Activated effector memory CD4-positive, alpha-beta T cell treated with anti-CD3 and anti-CD28 coated beads, Interleukin-2, amount 50 U/mL, for 16 hours (primary cell): ENCODE measurements at regions not wholly inside any gene's neighbourhood (a gene's known extent, or its start where the extent isn't known, plus 50 kb on each side); places are given as distances from the start of the nearest gene placed in this dataset.

Experiments used
- DNase-seq: peaks from one replicate; pipeline ENCODE4 v3.0.0-alpha.2; 2020

DNA sequence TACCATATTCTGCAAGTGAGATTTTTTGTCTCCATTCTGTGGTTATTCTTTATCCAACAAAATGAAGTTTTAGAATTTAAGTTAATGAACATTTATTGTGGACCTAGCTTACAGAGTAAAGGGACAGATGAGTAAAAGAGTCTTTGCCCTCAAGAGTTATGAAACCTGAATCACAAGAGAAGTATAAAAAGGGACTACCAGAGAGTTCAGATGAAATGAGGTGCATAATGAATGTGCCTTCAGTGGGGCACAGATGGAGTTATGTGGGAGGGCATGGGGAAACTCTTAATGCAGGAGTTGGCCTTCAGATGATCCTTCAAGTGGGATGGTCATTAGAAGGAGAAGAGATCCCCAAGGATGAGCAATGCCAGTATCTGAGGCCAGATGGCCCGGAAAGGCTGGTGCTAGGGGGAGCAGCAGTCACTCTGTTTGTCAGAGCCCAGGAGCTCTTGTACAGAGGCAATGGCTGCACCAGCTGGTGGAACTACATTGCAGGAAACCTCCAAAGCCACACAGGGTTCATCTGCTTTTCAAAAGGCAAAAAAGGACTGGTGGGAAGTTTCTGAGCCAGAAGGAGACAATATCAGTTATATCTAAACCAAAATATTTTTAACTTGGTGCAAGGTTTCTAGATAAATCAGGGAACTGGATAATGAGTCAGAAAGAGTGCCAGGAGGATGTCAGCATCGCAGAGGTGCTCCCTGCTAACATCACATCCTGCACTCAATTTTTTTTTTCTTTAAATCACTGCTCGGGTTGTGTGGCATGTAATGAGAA is 162.0 kb downstream of the KLF6 start:
- DNase-seq = no peak

DNA sequence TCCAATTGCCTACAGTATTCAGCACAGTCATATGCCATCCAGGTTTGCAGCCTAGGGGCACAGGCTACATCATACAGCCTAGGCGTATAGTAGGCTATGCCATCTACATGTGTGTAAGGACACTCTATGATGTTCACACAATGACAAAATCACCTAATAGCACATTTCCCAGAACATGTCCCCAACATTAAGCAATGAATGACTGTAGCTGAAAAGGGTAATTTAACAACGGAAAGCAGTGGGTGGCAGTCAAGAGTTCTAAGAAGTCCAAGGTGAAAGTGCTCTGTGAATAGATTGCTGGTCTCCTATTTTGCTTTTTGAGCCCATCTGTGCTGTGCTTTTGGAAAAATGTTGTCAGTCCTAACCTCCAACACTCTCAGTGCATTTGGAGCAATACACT is 162.6 kb downstream of the KLF6 start:
- no peak for DNase-seq

DNA sequence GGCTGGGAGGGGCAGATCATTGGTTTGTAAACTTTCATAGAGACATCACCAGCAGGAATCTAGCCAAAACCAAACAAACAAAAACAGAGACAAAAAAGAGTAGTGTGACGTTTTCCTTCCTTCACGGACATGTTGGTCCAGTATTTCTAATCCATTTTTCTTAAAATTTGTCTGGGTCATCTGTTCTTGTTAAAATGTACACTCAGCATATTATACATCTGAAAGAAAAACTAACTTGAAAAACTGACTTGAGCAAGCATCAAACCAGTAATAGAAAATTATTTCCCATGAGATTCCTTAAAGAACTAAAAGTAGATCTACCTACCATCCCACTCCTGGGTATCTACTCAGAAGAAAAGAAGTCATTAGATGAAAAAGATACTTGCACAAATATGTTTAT is 164.2 kb downstream of the KLF6 start:
- DNase-seq = no peak

DNA sequence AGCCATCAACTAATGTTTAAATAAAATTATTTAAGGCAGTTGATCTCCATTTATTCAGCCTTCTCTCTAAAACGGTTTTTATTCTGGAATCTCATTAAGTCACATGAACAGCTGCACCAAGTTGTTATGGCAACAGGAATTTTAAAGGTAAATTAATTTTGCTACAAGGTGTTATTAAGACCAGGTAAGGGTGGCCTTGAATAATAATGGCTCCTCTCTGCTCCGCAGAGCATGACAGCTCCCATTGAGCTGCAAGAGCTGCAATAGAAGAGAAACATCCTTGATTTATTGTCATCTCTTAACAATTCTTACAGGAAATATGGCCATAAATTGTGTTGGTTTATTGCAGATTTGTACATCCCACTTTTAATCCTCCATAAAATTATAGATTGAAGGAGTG is 165.8 kb downstream of the KLF6 start:
- no peak for DNase-seq

DNA sequence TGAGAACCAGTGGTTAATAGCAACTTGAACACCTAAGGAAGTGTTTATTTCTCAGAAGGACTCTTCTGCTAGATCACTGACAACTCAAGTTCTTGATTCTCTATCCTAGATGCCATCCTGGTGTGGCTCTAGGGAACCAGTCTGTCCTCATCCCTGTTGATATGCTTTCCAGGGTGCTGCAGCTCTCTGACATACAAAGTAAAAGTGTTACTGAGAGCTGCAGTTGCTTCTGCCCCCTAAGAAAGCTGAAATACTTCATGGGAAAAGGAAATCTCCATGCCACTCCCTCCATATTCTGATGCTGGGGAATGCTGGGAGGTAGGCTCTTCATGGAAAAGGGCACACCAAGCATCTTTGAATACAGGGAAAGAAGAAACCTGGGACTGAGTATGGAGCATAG is 168.1 kb downstream of the KLF6 start:
- no peak for DNase-seq

DNA sequence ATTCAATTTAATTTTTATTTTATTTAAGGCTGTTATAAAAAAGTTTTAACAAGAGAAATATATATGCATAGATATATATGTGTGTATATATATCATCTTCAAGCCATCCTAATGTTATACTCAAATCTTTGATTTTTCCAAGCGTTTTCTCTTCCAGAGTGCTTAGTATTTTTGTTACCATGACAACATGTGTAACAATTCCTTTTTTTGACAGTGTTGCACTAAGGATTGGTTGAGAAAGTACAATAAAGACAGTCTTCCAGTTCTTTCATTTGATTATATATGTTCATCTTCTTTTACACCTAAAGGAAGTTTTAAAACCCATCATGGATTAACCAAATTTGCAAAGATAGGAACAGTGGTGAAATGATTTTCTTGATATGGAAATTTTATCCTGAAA is 171.7 kb downstream of the KLF6 start:
- no peak for DNase-seq

DNA sequence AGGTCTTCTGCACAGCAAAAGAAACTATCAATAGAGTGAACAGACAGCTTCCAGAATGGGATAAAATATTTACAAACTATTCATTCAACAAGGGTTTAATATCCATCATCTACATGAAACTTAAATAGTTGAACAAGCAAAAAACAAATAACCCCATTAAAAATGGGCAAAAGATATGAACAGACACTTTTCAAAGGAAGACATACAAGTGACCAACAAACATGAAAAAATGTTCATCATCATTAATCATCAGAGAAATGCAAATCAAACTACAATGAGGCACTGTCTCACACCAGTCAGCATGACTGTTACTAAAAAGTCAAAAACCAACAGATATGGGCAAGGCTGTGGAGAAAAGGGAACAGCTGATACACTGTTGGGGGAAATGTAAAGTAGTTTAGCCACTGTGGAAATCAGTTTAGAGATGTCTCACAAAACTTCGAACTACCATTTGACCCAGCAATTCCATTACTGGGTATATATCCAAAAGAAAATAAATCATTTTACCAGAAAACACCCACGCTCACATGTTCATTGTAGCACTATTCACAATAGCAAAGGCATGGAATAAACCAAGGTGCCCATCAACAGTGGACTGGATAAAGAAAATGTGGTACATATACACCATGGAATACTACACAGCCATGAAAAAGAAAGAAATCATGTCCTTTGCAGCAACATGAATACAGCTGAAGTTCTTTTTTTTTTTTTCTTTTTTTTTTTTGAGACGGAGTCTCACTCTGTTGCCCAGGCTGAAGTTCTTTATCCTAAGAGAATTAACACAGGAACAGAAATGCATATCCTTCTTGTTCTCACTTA is 172.6 kb downstream of the KLF6 start:
- no peak for DNase-seq

DNA sequence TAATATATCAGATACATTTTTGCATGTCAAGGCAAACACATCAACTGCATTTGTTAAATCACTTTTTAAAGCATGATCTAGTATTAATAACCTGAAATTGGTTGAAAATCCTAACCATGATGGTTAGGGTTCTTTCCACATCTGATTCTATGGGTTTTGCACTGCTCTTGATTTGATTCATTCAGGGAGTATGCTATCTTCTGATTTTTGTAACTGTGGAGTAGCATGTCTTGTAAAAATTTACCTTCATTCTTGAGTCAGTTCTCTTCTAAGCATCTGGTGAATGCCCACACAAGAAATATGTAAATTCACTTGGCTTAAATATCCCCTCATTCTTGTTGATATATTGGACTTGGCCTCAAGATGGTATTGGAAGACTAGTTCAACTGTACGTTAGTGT is 178.7 kb downstream of the KLF6 start:
- no peak for DNase-seq

DNA sequence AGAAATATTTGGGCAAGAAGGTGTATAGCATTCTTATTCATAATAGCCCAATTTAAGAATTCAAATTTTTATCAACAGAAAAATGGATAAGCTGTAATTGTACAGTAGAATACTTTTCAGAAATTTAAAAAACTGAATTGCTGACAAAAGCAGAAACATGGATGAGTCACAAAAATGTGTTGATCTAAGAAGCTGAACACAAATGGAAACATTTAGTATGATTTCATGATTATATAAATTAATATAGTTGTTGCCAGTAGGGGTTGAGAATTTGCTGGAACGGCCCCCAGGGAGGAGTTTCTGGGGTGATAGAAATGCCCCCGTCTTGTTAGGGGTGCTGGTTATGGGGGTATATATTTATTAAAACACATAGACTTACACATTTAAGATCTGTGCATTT is 179.1 kb downstream of the KLF6 start:
- no peak for DNase-seq

DNA sequence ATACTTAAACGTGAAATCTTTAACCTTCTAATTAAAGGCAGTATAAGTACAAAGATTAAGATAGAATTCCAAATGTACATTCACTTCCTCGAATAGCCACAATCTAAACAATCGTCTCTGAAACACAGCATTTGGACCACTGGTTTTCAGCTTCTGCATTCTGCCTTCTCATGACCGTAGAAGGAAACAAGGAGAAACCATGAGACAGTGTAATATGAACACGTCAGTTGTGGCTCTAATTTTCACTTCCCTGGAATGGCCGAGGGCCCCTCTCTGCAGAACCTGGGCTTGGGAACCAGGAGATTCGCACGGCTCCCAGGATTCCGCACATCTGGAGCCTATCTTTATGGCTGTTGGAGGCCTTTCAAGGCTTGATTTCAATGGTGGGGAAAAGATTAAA is 189.3 kb downstream of the KLF6 start:
- no peak for DNase-seq

DNA sequence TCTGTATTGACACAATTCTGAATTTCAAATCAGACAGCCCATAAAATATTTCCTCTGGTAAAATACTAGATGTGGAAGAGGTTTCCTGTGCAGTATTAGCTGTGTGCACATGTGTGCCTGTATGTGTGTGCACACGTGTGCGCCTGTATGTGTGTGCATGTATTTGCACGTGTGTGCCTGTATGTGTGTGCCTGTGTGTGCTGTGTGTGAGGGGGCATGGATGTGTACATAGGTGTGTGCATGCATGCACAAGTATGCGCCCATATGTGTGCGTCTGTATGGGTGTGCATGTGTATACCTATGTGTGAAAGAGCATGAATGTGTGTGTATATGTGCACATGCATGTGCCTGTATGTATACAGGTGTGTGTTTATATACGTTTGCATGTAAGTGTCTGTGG is 191.4 kb downstream of the KLF6 start:
- DNase-seq = no peak

DNA sequence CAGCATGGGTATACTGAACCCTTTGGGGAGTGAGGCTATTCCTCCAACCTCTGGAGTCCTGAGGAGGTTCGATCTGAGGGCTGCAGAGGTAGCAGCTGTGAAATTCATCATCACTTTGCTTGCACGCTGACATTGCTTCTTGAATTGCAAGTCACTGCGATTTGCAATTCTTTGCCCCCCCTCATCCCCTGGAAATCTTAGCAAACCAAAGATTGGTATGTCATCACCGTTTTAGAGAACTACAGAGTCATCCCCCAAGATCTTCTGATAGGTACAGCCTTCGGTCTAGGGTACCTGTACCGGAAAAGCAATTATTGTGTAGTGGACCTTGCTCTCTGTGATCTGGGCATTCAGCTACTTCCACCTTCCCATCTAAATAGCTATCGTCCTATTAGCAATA is 192.6 kb downstream of the KLF6 start:
- no peak for DNase-seq

DNA sequence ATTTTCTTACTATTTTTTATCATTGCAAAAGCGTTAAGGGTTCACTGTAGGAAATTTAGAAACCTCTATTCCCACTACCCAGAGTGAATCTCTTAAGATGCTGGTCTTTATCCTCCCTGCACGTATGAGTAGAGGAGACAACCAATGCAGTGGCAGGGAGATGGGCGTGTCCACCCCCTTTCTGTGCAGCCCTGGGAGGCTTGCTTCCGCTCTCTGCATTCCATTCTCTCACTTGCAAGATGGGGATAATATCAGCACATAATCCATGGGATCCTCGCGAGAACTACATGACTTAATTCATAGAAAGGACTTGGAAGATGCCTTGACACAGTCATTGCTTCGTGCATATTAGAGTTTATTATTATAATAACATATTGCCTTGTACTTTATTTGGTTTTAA is 196.2 kb downstream of the KLF6 start:
- DNase-seq = no peak

DNA sequence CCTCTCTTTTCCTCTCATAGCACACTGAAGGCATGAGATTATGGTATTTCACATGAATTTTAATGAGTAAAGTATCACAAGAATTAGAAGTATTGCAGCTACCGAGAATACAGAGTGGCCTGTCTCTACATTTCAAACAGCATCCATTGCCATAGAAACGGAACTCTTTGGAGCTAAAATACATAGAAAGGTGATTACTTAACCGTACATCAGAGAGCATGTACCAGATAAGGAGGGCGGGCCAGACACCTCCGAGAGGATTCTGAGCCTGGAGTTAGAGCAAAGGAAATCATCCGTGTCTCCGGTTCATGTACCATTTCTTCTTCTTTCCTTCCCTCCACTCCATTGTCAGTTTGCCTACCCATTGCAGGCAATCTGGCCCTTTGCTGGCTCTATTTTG is 196.7 kb downstream of the KLF6 start:
- no peak for DNase-seq

DNA sequence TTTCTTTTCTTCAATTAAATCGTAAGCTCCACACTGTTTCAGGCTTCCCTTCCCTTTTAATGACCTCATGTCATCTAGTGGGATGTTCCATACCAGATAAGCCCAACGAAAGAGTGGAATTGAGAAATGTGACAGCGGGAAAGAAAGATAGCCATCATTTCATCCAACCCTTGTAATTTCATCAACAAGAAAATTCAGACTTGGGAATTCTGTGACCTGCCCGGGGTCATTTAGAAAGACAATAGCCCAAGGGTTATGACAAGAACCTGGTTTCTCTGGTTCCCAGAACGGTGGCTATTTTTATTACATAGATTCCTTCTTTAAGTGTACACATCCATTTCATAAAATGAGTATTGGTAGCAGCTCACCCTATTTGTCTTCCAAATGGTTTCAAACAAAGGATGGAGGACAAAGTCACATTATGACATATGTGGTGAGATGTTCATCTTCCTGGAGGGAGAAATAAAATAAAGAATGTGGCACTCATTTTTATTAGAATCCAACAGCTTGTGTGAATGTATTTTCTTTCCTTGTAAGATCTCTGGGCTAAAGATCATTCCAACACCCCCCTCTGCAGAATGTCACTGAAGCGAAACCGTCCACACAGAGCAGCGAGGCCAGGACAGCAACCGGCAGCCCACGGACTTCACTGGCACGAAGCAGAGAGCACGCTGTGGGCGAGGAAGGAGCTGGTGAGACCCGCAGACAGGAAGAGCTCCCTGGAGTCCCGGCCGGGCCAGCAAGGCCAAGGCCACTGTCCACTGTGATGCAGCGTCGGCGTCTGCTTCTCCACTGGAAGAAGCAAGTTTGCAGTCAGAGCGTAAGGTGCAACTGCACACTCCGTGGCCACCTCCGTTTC is 199.9 kb downstream of the KLF6 start:
- DNase-seq = no peak

DNA sequence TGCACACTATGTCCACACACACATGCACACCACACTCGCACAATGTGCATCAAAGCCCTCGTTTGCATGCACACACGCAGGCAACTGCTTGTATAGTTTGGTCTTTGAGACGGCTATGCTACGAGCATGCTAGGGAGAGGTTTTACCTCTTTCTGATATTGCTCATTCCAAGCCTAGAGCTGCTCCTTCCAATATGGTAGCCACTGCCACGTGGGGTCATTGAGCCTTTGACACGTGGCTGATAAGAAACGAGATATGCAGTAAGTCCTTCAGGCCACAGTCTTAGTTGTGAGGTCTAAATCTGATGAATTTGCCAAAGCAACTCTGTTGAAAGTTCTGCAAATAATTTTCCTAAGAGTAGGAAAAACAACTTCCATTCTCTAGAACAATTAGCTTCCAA is 204.4 kb downstream of the KLF6 start:
- no peak for DNase-seq

DNA sequence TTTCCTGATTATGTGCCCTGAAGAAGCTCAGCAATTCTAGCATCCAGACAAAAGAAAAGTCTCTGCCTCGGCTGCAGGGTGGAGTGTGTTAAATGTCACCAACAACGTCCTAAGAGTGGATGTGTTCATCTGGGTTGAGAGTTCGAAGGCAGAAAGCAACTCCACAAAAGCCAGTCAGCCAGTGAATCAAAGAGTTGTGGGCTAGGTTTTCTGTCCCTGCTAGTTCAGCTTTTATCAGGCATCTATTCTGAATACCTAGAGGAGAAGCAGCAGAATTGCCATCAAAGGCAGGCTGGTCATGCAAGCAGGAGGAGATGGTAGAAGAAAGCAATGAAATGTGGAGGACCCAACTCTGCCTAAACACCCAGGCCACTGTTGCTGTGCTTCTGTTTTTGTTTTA is 205.2 kb downstream of the KLF6 start:
- no peak for DNase-seq

DNA sequence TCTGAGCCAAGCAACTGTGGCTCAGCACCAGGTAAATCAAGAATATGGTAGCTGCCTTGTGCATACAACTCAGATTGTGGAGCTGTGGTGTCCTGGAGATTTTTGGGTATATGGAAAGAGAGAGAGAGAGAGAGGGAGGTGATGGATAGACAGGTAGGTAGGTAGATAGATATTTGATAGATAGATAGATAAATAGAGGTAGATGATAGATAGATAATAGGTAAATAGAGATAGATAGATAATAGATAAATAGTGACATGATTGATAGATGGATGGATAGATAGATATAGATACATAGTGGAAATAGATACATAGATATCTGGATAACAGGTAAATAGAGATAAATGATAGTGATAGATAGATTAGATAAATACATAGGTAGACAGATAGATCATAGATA is 206.3 kb downstream of the KLF6 start:
- DNase-seq = no peak

DNA sequence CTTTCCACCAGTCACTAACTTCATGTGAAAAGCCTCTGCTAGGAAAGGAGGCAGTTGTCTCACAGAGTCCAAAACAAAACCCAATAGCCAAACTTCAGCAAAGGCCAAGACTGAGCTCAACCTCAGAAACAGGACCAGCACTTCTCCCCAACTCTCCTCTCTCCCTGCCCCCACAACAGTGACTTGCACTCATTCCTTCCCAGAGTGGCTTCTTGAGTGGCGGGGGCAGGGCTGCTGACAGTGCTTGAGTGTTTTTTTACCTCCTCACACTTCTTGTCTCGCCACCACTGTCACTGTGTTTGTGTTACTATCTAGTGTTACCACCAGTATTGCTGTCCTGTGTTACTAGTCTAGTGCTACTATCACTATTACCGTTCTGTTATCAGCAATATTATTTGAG is 206.8 kb downstream of the KLF6 start:
- DNase-seq = no peak

DNA sequence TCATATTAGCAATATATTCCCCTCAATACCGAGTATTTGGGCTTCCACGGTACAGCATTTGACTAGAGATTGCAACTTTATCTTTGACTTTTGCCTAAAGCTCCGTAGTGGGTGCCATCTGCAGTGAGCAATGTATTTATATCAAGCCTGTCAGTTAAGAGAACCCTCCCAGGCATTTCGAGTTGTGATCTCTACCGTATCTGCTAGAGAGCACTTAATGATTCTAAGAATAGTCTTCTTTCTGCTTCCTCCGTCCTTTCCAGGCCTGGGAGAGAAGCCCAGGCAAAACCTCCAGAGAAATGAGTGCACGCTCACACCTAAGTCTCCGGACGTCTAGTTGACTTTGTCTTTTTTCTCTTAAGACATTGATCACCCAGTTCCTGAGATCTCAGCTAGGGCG is 210.6 kb downstream of the KLF6 start:
- no peak for DNase-seq

DNA sequence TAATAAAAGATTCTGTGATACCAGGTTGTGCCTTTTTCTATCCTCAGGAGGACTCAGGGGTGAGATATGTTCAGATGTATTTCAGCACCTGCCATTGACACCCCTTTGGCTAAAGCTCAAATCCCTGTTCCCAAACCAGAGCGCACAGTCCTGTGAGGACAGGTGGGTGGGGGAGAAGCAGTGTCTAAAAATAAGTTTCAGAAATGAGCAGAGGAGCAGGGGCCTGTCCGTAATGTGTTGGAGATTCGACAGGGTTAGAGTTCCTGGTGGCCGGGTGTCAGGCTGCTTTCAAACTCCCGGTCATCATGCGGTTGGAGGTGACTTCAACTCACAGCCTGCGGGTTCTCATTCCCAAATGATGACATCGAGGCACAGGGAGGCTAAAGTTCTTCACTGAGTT is 211.5 kb downstream of the KLF6 start:
- no peak for DNase-seq

DNA sequence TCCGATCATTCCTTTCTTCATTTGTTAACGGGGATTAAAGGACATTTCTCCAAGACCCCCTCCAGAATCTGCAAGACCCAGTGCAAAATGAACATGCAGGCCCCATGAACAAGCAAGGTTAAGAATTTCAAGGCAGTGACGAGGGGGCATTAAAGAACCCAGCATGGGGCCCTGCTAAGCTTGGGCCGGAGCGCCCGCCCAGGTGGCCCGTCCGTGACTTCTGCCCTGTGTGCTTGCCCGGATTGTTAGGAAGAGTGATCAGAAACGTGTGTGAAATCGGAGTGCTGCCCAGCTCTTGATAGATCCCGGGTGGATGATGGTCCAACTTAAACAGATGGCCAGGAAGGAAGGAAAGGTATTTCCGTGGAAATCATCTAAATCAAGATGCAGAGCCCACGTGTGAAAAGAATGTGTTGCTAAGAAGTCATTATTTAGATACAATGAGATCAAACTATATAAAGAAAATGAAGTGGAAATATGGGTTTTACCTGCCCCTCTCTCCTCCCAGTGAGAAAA is 213.6 kb downstream of the KLF6 start:
- no peak for DNase-seq

DNA sequence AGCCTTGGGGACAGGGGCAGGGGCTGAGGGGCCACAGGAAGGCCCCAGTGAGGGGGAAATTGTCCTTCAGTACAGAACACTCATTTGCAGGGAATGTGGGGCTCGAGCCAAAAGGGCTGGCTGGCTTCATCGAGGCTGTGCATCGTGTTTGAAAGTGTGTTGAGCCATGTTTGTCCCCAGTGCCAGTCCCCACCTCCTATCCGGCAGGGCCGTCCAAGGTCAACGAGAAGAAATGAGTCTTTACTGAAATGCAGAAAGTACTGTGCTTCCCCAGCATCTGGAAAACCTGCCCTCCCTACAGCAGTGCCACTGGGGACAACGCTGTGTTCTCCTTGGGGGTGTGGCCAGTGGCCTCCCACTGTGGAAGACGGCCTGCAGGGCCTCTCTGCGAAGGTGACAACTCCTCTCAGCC is 214.1 kb downstream of the KLF6 start:
- DNase-seq = no peak
